ENCODE measurements at regions not wholly inside any gene's neighbourhood (a gene's known extent, or its start where the extent isn't known, plus 50 kb on each side); places are given as distances from the start of the nearest gene placed in this dataset.

DNA sequence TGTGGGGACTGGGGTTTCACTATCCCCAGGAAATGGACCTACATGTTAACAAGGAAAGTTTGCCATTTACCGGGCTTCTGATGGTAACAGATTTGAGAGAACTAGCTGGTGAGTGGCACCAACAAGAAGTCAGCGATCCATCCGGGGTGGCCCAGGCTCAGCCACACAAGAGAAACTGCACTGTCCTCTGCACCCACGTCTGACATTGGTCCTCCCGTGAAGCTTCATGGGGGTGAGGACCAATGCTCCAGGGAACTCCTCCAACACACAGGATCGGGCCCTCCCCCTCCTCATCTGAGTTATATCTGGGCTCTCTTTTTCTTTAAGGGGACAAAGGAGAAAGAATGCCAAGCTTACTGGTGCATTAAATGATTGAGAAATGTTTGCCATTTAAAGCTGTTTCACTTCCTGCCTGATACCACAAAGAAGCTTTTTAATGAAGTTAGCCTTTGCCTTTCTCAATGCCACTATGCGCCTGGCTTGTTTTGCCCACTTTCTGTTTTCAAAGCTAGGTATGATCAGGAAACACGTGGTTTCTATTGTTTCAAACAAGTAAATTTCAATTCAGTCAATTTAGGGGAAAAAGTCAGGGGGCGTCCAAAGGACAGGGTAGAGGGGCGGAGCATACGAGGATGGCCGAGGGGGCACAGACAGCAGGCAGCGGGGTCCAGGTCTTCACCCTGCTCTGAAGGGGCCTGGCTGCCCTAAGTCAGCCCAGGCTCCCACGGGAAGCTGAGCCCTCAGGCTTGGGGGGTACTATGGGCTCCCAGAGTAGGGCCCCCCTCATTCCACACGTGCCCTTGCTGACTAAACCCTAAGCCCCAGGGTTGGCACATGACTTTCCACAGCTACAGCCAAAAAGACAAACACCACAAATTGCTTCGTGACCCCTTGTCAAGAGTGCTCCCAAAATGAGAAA, 204.0 kb upstream of the ID2 start:
- TF ChIP-seq, protein P1, sequence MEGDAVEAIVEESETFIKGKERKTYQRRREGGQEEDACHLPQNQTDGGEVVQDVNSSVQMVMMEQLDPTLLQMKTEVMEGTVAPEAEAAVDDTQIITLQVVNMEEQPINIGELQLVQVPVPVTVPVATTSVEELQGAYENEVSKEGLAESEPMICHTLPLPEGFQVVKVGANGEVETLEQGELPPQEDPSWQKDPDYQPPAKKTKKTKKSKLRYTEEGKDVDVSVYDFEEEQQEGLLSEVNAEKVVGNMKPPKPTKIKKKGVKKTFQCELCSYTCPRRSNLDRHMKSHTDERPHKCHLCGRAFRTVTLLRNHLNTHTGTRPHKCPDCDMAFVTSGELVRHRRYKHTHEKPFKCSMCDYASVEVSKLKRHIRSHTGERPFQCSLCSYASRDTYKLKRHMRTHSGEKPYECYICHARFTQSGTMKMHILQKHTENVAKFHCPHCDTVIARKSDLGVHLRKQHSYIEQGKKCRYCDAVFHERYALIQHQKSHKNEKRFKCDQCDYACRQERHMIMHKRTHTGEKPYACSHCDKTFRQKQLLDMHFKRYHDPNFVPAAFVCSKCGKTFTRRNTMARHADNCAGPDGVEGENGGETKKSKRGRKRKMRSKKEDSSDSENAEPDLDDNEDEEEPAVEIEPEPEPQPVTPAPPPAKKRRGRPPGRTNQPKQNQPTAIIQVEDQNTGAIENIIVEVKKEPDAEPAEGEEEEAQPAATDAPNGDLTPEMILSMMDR (IDR thresholded peaks at IDR 0.05): no peak
- TF ChIP-seq POLR2A (IDR thresholded peaks at IDR 0.05): no peak
- no peak for TF ChIP-seq EP300 (IDR thresholded peaks at IDR 0.05)
- TF ChIP-seq POLR2AphosphoS5 (IDR thresholded peaks at IDR 0.05): no peak
